PC-3 (cell line): ENCODE measurements at regions not wholly inside any gene's neighbourhood (a gene's known extent, or its start where the extent isn't known, plus 50 kb on each side); places are given as distances from the start of the nearest gene placed in this dataset.

Experiments
- ATAC-seq: fragments of 200-7000 bp; cut with Tn5 transposase; 2 replicates; pipeline ENCODE4 v1.9.1; 2020; ENCODE audit warnings: mild to moderate bottlenecking, moderate library complexity
- BruUV-seq: library from RNA; stranded (reverse); fragments of 400-500 nt; replicated peaks from 2 replicates; lab custom pipeline; 2021; lab: Mats Ljungman, UMichigan
- CTCF ChIA-PET: fragments of 300-600 bp; sonication (Branson Sonifier 250); formaldehyde crosslinking; loops from one replicate; lab custom pipeline; 2022; ENCODE audit warnings: antibody characterized with exemption; lab: Charles Lee
- POLR2A ChIA-PET: fragments of 300-600 bp; sonication (Branson Sonifier 250); formaldehyde crosslinking; loops from one replicate; lab custom pipeline; 2022; ENCODE audit warnings: antibody characterized with exemption; ENCODE audit not compliant: unreplicated experiment; lab: Charles Lee
- DNase-seq: peaks from one replicate; pipeline ENCODE4 v3.0.0-alpha.2; 2015
- H2AFZ ChIP-seq: fragments of 300-600 bp; sonication (generic); 2 replicates; pipeline ENCODE4 v1.6.0; 2016; ENCODE audit warnings: antibody characterized with exemption, low read length
- H3F3A ChIP-seq: fragments of 300-600 bp; sonication (generic); one replicate; pipeline ENCODE4 v1.6.0; 2017; ENCODE audit warnings: antibody characterized with exemption, low read length, control low read depth, mild to moderate bottlenecking; ENCODE audit not compliant: unreplicated experiment
- H3K27ac ChIP-seq: fragments of 300-600 bp; sonication (generic); 2 replicates; pipeline ENCODE4 v1.5.1; 2016; ENCODE audit warnings: mild to moderate bottlenecking, low read length
- H3K27me3 ChIP-seq: fragments of 300-600 bp; sonication (generic); 2 replicates; pipeline ENCODE4 v1.6.1; 2016; ENCODE audit warnings: low read length, mixed read lengths
- H3K36me3 ChIP-seq: fragments of 300-600 bp; sonication (generic); 2 replicates; pipeline ENCODE4 v1.6.1; 2016; ENCODE audit warnings: low read depth, mixed run types, low read length, mixed read lengths
- H3K4me1 ChIP-seq: fragments of 300-600 bp; sonication (generic); 2 replicates; pipeline ENCODE4 v1.5.1; 2016; ENCODE audit warnings: low read length; ENCODE audit not compliant: insufficient read depth
- H3K4me2 ChIP-seq: fragments of 300-600 bp; sonication (generic); 2 replicates; pipeline ENCODE4 v1.6.0; 2016; ENCODE audit warnings: low read length
- H3K4me3 ChIP-seq: fragments of 300-600 bp; sonication (generic); 2 replicates; pipeline ENCODE4 v1.5.1; 2016; ENCODE audit warnings: mild to moderate bottlenecking, low read length, mixed read lengths
- H3K79me2 ChIP-seq: fragments of 300-600 bp; sonication (generic); 2 replicates; pipeline ENCODE4 v1.6.1; 2017; ENCODE audit warnings: low read length, mixed read lengths
- H3K9ac ChIP-seq: fragments of 300-600 bp; sonication (generic); 2 replicates; pipeline ENCODE4 v1.6.0; 2016; ENCODE audit warnings: mild to moderate bottlenecking, low read length
- H3K9me2 ChIP-seq: fragments of 300-600 bp; sonication (generic); replicated peaks from 2 replicates; pipeline ENCODE4 v1.6.1; 2016; ENCODE audit warnings: mixed run types, low read length, mixed read lengths
- H3K9me3 ChIP-seq: fragments of 300-600 bp; sonication (generic); 2 replicates; pipeline ENCODE4 v1.6.1; 2016; ENCODE audit warnings: low read length, mixed read lengths
- H4K20me1 ChIP-seq: fragments of 300-600 bp; sonication (generic); 2 replicates; pipeline ENCODE4 v1.6.1; 2016; ENCODE audit warnings: low read length, mixed read lengths
- EZH2 ChIP-seq: fragments of 300-600 bp; sonication (generic); IDR thresholded peaks from one replicate; pipeline ENCODE4 v1.6.1; 2017; ENCODE audit warnings: antibody characterized with exemption, mild to moderate bottlenecking, low read length; ENCODE audit not compliant: unreplicated experiment
- EZH2phosphoT487 ChIP-seq: fragments of 300-600 bp; sonication (generic); IDR thresholded peaks from 2 replicates; pipeline ENCODE4 v1.6.1; 2018; ENCODE audit warnings: mild to moderate bottlenecking, antibody characterized with exemption, low read length, borderline replicate concordance
- intact Hi-C: fragments of 100-400 bp; cut with micrococcal nuclease; formaldehyde crosslinking; loops from 2 replicates; pipeline ENCODE4 v1.9.0; 2023
- TF ChIP-seq, protein P1 (sequence below): fragments of 300-600 bp; sonication (generic); conservative IDR thresholded peaks from 2 replicates; pipeline ENCODE4 v1.5.1; 2017; ENCODE audit warnings: antibody characterized with exemption, low read depth, mild to moderate bottlenecking, low read length

DNA sequence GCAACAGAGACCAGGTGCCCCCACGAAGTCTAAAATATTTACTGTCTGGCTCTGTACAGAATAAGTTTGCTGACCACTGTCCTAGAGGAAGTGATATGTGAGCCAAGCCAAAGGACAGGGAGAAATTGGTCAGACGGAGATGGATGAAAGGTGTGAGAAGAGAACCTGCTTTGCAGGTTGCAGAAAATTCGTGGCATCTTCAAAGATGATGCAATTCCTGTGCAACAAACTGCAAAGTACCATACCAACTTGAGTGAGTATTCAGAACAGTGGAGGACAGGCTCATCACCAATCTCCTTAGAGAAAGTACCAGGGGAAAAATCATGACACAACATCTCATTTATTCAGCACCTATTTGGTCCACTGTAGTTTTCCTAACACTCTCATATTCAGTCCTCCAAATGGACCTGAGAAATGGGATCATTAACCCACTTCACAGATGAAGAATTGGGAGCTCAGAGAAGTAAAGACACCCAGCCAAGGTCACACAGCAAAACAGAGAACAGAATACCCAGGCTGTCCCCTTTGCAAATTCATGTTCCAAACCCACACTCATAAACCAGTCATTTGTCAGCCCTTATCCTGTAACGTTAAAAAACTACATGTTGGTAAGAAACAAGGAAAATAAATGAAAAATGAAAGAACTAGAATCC is 536.8 kb downstream of the MIAT start:
- H3K9me3 ChIP-seq: no peaks in the 10 kb centered on the region
- H2AFZ ChIP-seq: no peak overlapping the region
- H3F3A ChIP-seq: no peaks in the 10 kb centered on the region
- BruUV-seq: no TSS peak
- CTCF ChIA-PET: no interaction called here
- peaks cover 5% of the 10 kb centered on the region; the same call in 1 of the 2 replicates for H3K27me3 ChIP-seq
- no peak for TF ChIP-seq EZH2phosphoT487
- TF ChIP-seq, protein P1, sequence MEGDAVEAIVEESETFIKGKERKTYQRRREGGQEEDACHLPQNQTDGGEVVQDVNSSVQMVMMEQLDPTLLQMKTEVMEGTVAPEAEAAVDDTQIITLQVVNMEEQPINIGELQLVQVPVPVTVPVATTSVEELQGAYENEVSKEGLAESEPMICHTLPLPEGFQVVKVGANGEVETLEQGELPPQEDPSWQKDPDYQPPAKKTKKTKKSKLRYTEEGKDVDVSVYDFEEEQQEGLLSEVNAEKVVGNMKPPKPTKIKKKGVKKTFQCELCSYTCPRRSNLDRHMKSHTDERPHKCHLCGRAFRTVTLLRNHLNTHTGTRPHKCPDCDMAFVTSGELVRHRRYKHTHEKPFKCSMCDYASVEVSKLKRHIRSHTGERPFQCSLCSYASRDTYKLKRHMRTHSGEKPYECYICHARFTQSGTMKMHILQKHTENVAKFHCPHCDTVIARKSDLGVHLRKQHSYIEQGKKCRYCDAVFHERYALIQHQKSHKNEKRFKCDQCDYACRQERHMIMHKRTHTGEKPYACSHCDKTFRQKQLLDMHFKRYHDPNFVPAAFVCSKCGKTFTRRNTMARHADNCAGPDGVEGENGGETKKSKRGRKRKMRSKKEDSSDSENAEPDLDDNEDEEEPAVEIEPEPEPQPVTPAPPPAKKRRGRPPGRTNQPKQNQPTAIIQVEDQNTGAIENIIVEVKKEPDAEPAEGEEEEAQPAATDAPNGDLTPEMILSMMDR: no peak
- no peak for TF ChIP-seq EZH2
- intact Hi-C loops: no loop called here
- no peak overlapping the region for H3K4me2 ChIP-seq
- no peak for DNase-seq
- H3K79me2 ChIP-seq: no peaks in the 10 kb centered on the region
- H3K36me3 ChIP-seq: no peaks in the 10 kb centered on the region
- no peak overlapping the region for H3K4me3 ChIP-seq
- H3K9me2 ChIP-seq: no peaks in the 10 kb centered on the region
- H3K4me1 ChIP-seq: no peaks in the 10 kb centered on the region
- no peak overlapping the region for H3K27ac ChIP-seq
- POLR2A ChIA-PET: no interaction called here
- H4K20me1 ChIP-seq: no peaks in the 10 kb centered on the region
- no peak overlapping the region for H3K9ac ChIP-seq
- ATAC-seq: no peak

DNA sequence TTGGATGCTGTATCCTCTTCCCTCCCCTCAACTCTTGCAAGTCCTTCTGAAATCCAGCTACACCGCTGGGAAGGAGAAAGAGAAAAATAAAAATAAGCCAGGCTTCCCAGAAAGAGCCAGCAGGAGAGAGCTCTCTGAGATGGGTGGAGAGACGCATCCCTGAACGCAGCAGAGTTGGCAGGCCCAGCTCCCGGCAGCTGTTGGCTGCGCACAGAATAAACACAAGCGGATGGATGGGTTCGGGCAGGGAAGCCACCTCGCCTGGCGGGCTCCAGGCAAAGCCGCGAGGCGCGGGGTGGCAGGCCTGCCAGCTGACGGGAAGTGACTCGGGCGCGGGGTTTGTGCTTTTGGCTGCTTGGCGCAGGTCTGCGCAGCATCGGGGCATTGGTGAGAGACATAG is 537.7 kb downstream of the MIAT start:
- H3K27ac ChIP-seq: no peak overlapping the region
- no TSS peak for BruUV-seq
- intact Hi-C loops: no loop called here
- no peak overlapping the region for H3K9ac ChIP-seq
- H3K79me2 ChIP-seq: no peaks in the 10 kb centered on the region
- H3K9me2 ChIP-seq: no peaks in the 10 kb centered on the region
- no peak overlapping the region for H3K4me3 ChIP-seq
- no peaks in the 10 kb centered on the region for H4K20me1 ChIP-seq
- no peak overlapping the region for H3K4me2 ChIP-seq
- no peaks in the 10 kb centered on the region for H3K4me1 ChIP-seq
- H3K27me3 ChIP-seq: peaks cover 5% of the 10 kb centered on the region; the same call in 1 of the 2 replicates
- ChIA-PET POLR2A (no interaction called here), CTCF (no interaction called here)
- no peak for DNase-seq
- H3K36me3 ChIP-seq: no peaks in the 10 kb centered on the region
- no peak for ATAC-seq
- no peak overlapping the region for H2AFZ ChIP-seq
- no peaks in the 10 kb centered on the region for H3K9me3 ChIP-seq
- no peaks in the 10 kb centered on the region for H3F3A ChIP-seq
- TF ChIP-seq EZH2 (no peak), EZH2phosphoT487 (no peak)
- TF ChIP-seq, protein P1: no peak

DNA sequence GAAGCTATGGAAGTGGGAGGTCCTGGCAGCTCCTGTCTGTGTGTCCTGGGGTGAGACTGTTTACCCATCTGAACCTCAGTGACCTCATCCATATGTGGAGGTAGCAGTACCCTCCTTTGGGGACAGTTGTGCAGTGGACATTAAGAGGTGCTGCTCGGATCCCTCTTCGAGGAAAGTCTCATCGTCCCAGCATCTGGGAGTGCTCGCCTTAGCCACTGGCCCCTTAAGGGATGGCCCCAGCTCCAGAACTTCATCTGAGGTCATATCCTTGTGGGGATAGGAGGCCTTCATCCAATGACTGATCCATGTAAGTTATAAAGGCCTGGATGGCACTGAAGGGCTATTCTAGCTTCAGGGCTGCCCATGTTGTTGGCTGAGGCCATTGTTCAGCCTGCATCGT is 538.1 kb downstream of the MIAT start:
- DNase-seq: no peak
- ChIA-PET CTCF (no interaction called here), POLR2A (no interaction called here)
- intact Hi-C loops: no loop called here
- no peaks in the 10 kb centered on the region for H3K36me3 ChIP-seq
- H2AFZ ChIP-seq: no peak overlapping the region
- peaks cover 5% of the 10 kb centered on the region; the same call in 1 of the 2 replicates for H3K27me3 ChIP-seq
- TF ChIP-seq, protein P1: no peak
- TF ChIP-seq EZH2phosphoT487: no peak
- TF ChIP-seq EZH2: no peak
- no peak for ATAC-seq
- H3K27ac ChIP-seq: no peak overlapping the region
- H3F3A ChIP-seq: no peaks in the 10 kb centered on the region
- H3K4me2 ChIP-seq: no peak overlapping the region
- H3K4me3 ChIP-seq: no peak overlapping the region
- no peaks in the 10 kb centered on the region for H3K79me2 ChIP-seq
- no peaks in the 10 kb centered on the region for H4K20me1 ChIP-seq
- H3K9me2 ChIP-seq: no peaks in the 10 kb centered on the region
- no peak overlapping the region for H3K9ac ChIP-seq
- no TSS peak for BruUV-seq
- no peaks in the 10 kb centered on the region for H3K4me1 ChIP-seq
- no peaks in the 10 kb centered on the region for H3K9me3 ChIP-seq
